ENCODE measurements at regions not wholly inside any gene's neighbourhood (a gene's known extent, or its start where the extent isn't known, plus 50 kb on each side); places are given as distances from the start of the nearest gene placed in this dataset.

DNA sequence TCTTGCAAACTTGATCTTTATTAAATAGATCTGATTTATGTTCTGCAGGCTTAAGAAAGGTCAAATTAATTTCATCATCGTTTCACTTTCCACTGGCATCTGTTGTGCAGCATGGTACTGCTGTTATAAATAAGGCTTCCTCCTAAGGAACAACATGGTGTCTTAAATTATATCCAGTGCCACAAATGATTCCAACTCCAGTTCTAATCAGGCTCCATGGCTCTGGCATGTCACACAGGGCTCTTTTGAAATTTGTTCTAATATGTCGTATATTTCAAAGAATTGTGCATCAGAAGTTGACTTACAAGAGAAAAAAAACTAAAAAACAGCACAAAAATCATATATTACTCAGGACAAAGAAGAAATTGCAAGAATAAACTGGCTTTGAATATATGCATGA is 1090.8 kb upstream of the CELF2 start:
- no peak for ATAC-seq
- TF ChIP-seq ZFP30 (CRISPR knock-in tag; IDR thresholded peaks at IDR 0.05) (no peak), ZNF70 (CRISPR knock-in tag; IDR thresholded peaks at IDR 0.05) (no peak), ZNF565 (CRISPR knock-in tag; conservative IDR thresholded peaks at IDR 0.05; ENCODE audit: low read depth) (no peak), TCF4 (CRISPR knock-in tag; IDR thresholded peaks at IDR 0.05; ENCODE audit: borderline replicate concordance) (no peak), PPARA (CRISPR knock-in tag; IDR thresholded peaks at IDR 0.05; ENCODE audit: borderline replicate concordance) (no peak)
- TF ChIP-seq, protein P1, sequence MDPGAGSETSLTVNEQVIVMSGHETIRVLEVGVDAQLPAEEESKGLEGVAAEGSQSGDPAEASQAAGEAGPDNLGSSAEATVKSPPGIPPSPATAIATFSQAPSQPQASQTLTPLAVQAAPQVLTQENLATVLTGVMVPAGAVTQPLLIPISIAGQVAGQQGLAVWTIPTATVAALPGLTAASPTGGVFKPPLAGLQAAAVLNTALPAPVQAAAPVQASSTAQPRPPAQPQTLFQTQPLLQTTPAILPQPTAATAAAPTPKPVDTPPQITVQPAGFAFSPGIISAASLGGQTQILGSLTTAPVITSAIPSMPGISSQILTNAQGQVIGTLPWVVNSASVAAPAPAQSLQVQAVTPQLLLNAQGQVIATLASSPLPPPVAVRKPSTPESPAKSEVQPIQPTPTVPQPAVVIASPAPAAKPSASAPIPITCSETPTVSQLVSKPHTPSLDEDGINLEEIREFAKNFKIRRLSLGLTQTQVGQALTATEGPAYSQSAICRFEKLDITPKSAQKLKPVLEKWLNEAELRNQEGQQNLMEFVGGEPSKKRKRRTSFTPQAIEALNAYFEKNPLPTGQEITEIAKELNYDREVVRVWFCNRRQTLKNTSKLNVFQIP (CRISPR knock-in tag; IDR thresholded peaks at IDR 0.05; ENCODE audit: borderline replicate concordance, low read depth) = no peak

DNA sequence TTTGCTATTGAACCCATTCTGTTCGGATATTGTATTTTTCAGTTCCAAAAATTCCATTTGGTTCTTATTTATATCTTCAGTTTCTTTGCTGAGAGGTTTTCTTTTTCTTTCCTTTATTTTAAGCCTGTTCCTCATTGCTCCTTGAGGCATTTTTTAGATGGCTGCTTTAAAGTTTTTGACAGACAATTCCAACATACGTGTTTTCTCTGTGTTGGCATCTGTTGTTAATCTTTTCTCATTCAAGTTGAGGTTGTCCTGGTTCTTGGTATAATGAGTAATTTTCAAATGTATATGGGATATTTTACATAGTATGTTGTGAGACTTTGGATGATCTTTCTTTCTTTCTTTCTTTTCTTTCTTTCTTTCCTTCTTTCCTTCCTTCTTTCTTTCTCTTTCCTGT is 1078.0 kb upstream of the CELF2 start:
- ATAC-seq = no peak
- TF ChIP-seq, protein P2, sequence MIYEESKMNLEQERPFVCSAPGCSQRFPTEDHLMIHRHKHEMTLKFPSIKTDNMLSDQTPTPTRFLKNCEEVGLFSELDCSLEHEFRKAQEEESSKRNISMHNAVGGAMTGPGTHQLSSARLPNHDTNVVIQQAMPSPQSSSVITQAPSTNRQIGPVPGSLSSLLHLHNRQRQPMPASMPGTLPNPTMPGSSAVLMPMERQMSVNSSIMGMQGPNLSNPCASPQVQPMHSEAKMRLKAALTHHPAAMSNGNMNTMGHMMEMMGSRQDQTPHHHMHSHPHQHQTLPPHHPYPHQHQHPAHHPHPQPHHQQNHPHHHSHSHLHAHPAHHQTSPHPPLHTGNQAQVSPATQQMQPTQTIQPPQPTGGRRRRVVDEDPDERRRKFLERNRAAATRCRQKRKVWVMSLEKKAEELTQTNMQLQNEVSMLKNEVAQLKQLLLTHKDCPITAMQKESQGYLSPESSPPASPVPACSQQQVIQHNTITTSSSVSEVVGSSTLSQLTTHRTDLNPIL (CRISPR knock-in tag; IDR thresholded peaks at IDR 0.05; ENCODE audit: low read depth) = no peak
- TF ChIP-seq ARNTL (CRISPR knock-in tag; IDR thresholded peaks at IDR 0.05; ENCODE audit: borderline replicate concordance, low read depth) (no peak), OSR1 (CRISPR knock-in tag; IDR thresholded peaks at IDR 0.05) (no peak), ZNF8 (CRISPR knock-in tag; IDR thresholded peaks at IDR 0.05) (no peak), RARB (CRISPR knock-in tag; IDR thresholded peaks at IDR 0.05) (no peak), ZC3H10 (CRISPR knock-in tag; IDR thresholded peaks at IDR 0.05) (no peak), CSRNP3 (CRISPR knock-in tag; IDR thresholded peaks at IDR 0.05) (no peak), ZNF565 (CRISPR knock-in tag; conservative IDR thresholded peaks at IDR 0.05; ENCODE audit: low read depth) (no peak), CSDC2 (CRISPR knock-in tag; IDR thresholded peaks at IDR 0.05) (no peak), ISL1 (CRISPR knock-in tag; IDR thresholded peaks at IDR 0.05) (no peak), ESRRG (CRISPR knock-in tag; IDR thresholded peaks at IDR 0.05) (no peak), SNAI2 (CRISPR knock-in tag; IDR thresholded peaks at IDR 0.05) (no peak), ZFP30 (CRISPR knock-in tag; IDR thresholded peaks at IDR 0.05) (no peak)
- TF ChIP-seq, protein P1 (CRISPR knock-in tag; IDR thresholded peaks at IDR 0.05; ENCODE audit: borderline replicate concordance, low read depth) = no peak

DNA sequence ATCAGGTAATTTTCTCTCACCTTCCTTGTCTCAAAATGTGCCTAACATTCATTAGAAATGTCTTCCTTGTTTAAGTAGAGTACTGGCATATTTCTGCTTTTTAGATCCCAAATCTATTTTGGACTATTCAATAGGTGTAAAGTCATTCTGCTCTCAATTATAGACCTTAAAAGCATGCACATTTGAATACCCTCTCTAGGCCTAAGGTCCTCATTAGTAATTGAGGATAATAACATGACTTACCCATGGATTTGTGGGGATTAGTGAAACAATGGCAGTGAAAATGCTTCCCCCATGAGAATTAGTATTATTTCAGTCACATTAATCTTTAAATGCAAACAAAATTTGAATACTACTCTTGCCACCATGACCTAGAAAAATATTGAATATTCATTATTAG is 1073.0 kb upstream of the CELF2 start:
- no peak for ATAC-seq
- TF ChIP-seq GLIS3 (CRISPR knock-in tag; IDR thresholded peaks at IDR 0.05) (no peak), CSDC2 (CRISPR knock-in tag; IDR thresholded peaks at IDR 0.05) (no peak), ZFP3 (CRISPR knock-in tag; IDR thresholded peaks at IDR 0.05) (no peak), ZFP30 (CRISPR knock-in tag; IDR thresholded peaks at IDR 0.05) (no peak), SNAI2 (CRISPR knock-in tag; IDR thresholded peaks at IDR 0.05) (no peak), ZNF565 (CRISPR knock-in tag; conservative IDR thresholded peaks at IDR 0.05; ENCODE audit: low read depth) (no peak), ISL1 (CRISPR knock-in tag; IDR thresholded peaks at IDR 0.05) (no peak), RARB (CRISPR knock-in tag; IDR thresholded peaks at IDR 0.05) (no peak), PPARA (CRISPR knock-in tag; IDR thresholded peaks at IDR 0.05; ENCODE audit: borderline replicate concordance) (no peak), CSRNP3 (CRISPR knock-in tag; IDR thresholded peaks at IDR 0.05) (no peak), ESRRG (CRISPR knock-in tag; IDR thresholded peaks at IDR 0.05) (no peak), ZC3H10 (CRISPR knock-in tag; IDR thresholded peaks at IDR 0.05) (no peak), TSHZ2 (CRISPR knock-in tag; IDR thresholded peaks at IDR 0.05) (no peak), ZNF70 (CRISPR knock-in tag; IDR thresholded peaks at IDR 0.05) (no peak)
- TF ChIP-seq, protein P2 (CRISPR knock-in tag; IDR thresholded peaks at IDR 0.05; ENCODE audit: low read depth) = no peak
- TF ChIP-seq, protein P1 (CRISPR knock-in tag; IDR thresholded peaks at IDR 0.05; ENCODE audit: borderline replicate concordance, low read depth) = no peak
- TF ChIP-seq, protein P3, sequence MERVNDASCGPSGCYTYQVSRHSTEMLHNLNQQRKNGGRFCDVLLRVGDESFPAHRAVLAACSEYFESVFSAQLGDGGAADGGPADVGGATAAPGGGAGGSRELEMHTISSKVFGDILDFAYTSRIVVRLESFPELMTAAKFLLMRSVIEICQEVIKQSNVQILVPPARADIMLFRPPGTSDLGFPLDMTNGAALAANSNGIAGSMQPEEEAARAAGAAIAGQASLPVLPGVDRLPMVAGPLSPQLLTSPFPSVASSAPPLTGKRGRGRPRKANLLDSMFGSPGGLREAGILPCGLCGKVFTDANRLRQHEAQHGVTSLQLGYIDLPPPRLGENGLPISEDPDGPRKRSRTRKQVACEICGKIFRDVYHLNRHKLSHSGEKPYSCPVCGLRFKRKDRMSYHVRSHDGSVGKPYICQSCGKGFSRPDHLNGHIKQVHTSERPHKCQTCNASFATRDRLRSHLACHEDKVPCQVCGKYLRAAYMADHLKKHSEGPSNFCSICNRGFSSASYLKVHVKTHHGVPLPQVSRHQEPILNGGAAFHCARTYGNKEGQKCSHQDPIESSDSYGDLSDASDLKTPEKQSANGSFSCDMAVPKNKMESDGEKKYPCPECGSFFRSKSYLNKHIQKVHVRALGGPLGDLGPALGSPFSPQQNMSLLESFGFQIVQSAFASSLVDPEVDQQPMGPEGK (CRISPR knock-in tag; IDR thresholded peaks at IDR 0.05; ENCODE audit: borderline replicate concordance) = no peak
